Activated CD4-positive, alpha-beta T cell treated with anti-CD3 and anti-CD28 coated beads, Interleukin-2, amount 10 ng/mL, durations not matched to agents 7 days and 5 days (primary cell): ENCODE measurements at regions not wholly inside any gene's neighbourhood (a gene's known extent, or its start where the extent isn't known, plus 50 kb on each side); places are given as distances from the start of the nearest gene placed in this dataset.

Experiments used
- CTCF ChIA-PET: fragments of 350-600 bp; sonication (Branson Sonifier 250); formaldehyde crosslinking; loops from one replicate; lab custom pipeline; 2021; ENCODE audit warnings: antibody characterized with exemption; lab: Charles Lee
- POLR2A ChIA-PET: fragments of 350-600 bp; sonication (Branson Sonifier 250); formaldehyde crosslinking; loops from one replicate; lab custom pipeline; 2021; ENCODE audit warnings: antibody characterized with exemption; lab: Charles Lee
- DNase-seq: peaks from one replicate; pipeline ENCODE4 v3.0.0-alpha.2; 2020
- H3K27ac Mint-ChIP-seq: one replicate; pipeline ENCODE4 v1.8.0; 2021; ENCODE audit warnings: mild to moderate bottlenecking, moderate library complexity, mixed read lengths
- H3K27me3 Mint-ChIP-seq: one replicate; pipeline ENCODE4 v1.8.0; 2021; ENCODE audit warnings: mixed read lengths
- H3K36me3 Mint-ChIP-seq: one replicate; pipeline ENCODE4 v1.8.0; 2021; ENCODE audit warnings: low read depth, mixed read lengths
- H3K4me1 Mint-ChIP-seq: one replicate; pipeline ENCODE4 v1.8.0; 2021; ENCODE audit warnings: mixed read lengths
- H3K4me3 Mint-ChIP-seq: one replicate; pipeline ENCODE4 v1.8.0; 2021; ENCODE audit warnings: mild to moderate bottlenecking, moderate library complexity, mixed read lengths
- H3K9me3 Mint-ChIP-seq: one replicate; pipeline ENCODE4 v1.8.0; 2021; ENCODE audit warnings: mixed read lengths

- H3K4me1 Mint-ChIP-seq = peaks cover 17% of the 10 kb centered on the region
- DNase-seq = no peak
- ChIA-PET POLR2A (no interaction called here), CTCF (interaction anchor here (1.0 kb wide), 2 partner anchors 10 to 12 kb away, joined by 3 to 4 read pairs; no protein-coding TSS in a partner anchor)
- no peak overlapping the region for H3K27ac Mint-ChIP-seq
- no peaks in the 10 kb centered on the region for H3K36me3 Mint-ChIP-seq
- peaks cover 43% of the 10 kb centered on the region for H3K27me3 Mint-ChIP-seq
- H3K4me3 Mint-ChIP-seq = no peak overlapping the region
- no peaks in the 10 kb centered on the region for H3K9me3 Mint-ChIP-seq
Observed at GRCh38 chr15:95280711-95281110, 1049.3 kb downstream of the MCTP2 start.

- ChIA-PET POLR2A (no interaction called here), CTCF (interaction anchor here (1.0 kb wide), 1 partner anchor 11 kb away, joined by 4 read pairs; no protein-coding TSS in a partner anchor)
- Mint-ChIP-seq H3K9me3 (no peaks in the 10 kb centered on the region), H3K36me3 (no peaks in the 10 kb centered on the region), H3K4me1 (peaks cover 24% of the 10 kb centered on the region), H3K4me3 (no peak overlapping the region), H3K27me3 (peaks cover 47% of the 10 kb centered on the region), H3K27ac (no peak overlapping the region)
- no peak for DNase-seq
Observed at GRCh38 chr15:95281470-95281869, 1049.0 kb upstream of the NR2F2 start.

- H3K27ac Mint-ChIP-seq = peak overlapping the region; percentile 33
- peaks cover 51% of the 10 kb centered on the region for H3K27me3 Mint-ChIP-seq
- CTCF ChIA-PET = no interaction called here
Observed at GRCh38 chr15:95284492-95284891, 1046.0 kb upstream of the NR2F2 start.

GRCh38 chr15:95284933-95285421 lies 1045.5 kb upstream of the NR2F2 start:
- Mint-ChIP-seq H3K4me1 (peaks cover 28% of the 10 kb centered on the region), H3K27me3 (peaks cover 55% of the 10 kb centered on the region), H3K4me3 (no peak overlapping the region), H3K36me3 (no peaks in the 10 kb centered on the region), H3K27ac (peak overlapping the region; percentile 33), H3K9me3 (no peaks in the 10 kb centered on the region)
- ChIA-PET POLR2A (no interaction called here), CTCF (interaction anchor here (1.2 kb wide), 1 partner anchor 18 kb away, joined by 3 read pairs; no protein-coding TSS in a partner anchor)
- DNase-seq = peak; percentile 57

More at GRCh38 chr15:95284492-95284891, 1046.0 kb upstream of the NR2F2 start:
- no peak for DNase-seq
- Mint-ChIP-seq H3K36me3 (no peaks in the 10 kb centered on the region), H3K4me1 (peaks cover 28% of the 10 kb centered on the region), H3K9me3 (no peaks in the 10 kb centered on the region), H3K4me3 (no peak overlapping the region)
- POLR2A ChIA-PET = no interaction called here

GRCh38 chr15:95286352-95286880 lies 1044.1 kb upstream of the NR2F2 start:
- Mint-ChIP-seq H3K9me3 (no peaks in the 10 kb centered on the region), H3K27me3 (peaks cover 55% of the 10 kb centered on the region), H3K36me3 (no peaks in the 10 kb centered on the region), H3K4me3 (no peak overlapping the region), H3K27ac (no peak overlapping the region), H3K4me1 (peaks cover 28% of the 10 kb centered on the region)
- no peak for DNase-seq
- ChIA-PET CTCF (interaction anchor here (1.2 kb wide), 1 partner anchor 20 kb away, joined by 3 read pairs; no protein-coding TSS in a partner anchor), POLR2A (no interaction called here)

- Mint-ChIP-seq H3K27me3 (peaks cover 55% of the 10 kb centered on the region), H3K27ac (no peak overlapping the region), H3K9me3 (no peaks in the 10 kb centered on the region), H3K4me3 (no peak overlapping the region), H3K36me3 (no peaks in the 10 kb centered on the region), H3K4me1 (peaks cover 32% of the 10 kb centered on the region)
- no peak for DNase-seq
- POLR2A ChIA-PET = no interaction called here
- CTCF ChIA-PET = interaction anchor here (1.4 kb wide), 1 partner anchor 19 kb away, joined by 3 read pairs; no protein-coding TSS in a partner anchor
Observed at GRCh38 chr15:95287720-95288103, 1042.8 kb upstream of the NR2F2 start.

- Mint-ChIP-seq H3K27me3 (peaks cover 53% of the 10 kb centered on the region), H3K9me3 (no peaks in the 10 kb centered on the region), H3K36me3 (no peaks in the 10 kb centered on the region), H3K4me1 (peaks cover 32% of the 10 kb centered on the region), H3K4me3 (no peak overlapping the region), H3K27ac (no peak overlapping the region)
- CTCF ChIA-PET = interaction anchor here (0.5 to 1.4 kb wide), 2 partner anchors 18 to 49 kb away, joined by 3 read pairs; no protein-coding TSS in a partner anchor
- DNase-seq = no peak
- POLR2A ChIA-PET = no interaction called here
Observed at GRCh38 chr15:95288626-95289025, 1041.9 kb upstream of the NR2F2 start.

GRCh38 chr15:95290176-95290974 lies 1040.1 kb upstream of the NR2F2 start:
- no peaks in the 10 kb centered on the region for H3K36me3 Mint-ChIP-seq
- no peak overlapping the region for H3K27ac Mint-ChIP-seq
- peaks cover 19% of the 10 kb centered on the region for H3K4me1 Mint-ChIP-seq
- no peaks in the 10 kb centered on the region for H3K9me3 Mint-ChIP-seq
- DNase-seq = no peak
- POLR2A ChIA-PET = no interaction called here
- CTCF ChIA-PET = interaction anchor here (0.6 to 1.1 kb wide), 2 partner anchors 10 to 749 kb away, joined by 3 read pairs; no protein-coding TSS in a partner anchor
- H3K4me3 Mint-ChIP-seq = no peak overlapping the region
- H3K27me3 Mint-ChIP-seq = peaks cover 63% of the 10 kb centered on the region

GRCh38 chr15:95291898-95292472 lies 1038.5 kb upstream of the NR2F2 start:
- DNase-seq = peak; percentile 24
- Mint-ChIP-seq H3K9me3 (no peaks in the 10 kb centered on the region), H3K36me3 (no peaks in the 10 kb centered on the region), H3K27me3 (peaks cover 72% of the 10 kb centered on the region), H3K27ac (no peak overlapping the region), H3K4me3 (no peak overlapping the region), H3K4me1 (peaks cover 4% of the 10 kb centered on the region)
- ChIA-PET POLR2A (no interaction called here), CTCF (interaction anchor here (1.3 kb wide), 1 partner anchor 11 kb away, joined by 4 read pairs; no protein-coding TSS in a partner anchor)

- no peaks in the 10 kb centered on the region for H3K36me3 Mint-ChIP-seq
- POLR2A ChIA-PET = no interaction called here
- no peak overlapping the region for H3K27ac Mint-ChIP-seq
- no peaks in the 10 kb centered on the region for H3K9me3 Mint-ChIP-seq
- peaks cover 6% of the 10 kb centered on the region for H3K4me1 Mint-ChIP-seq
- H3K4me3 Mint-ChIP-seq = no peak overlapping the region
- CTCF ChIA-PET = interaction anchor here (1.3 kb wide), 1 partner anchor 12 kb away, joined by 4 read pairs; no protein-coding TSS in a partner anchor
- peaks cover 79% of the 10 kb centered on the region for H3K27me3 Mint-ChIP-seq
- no peak for DNase-seq
Observed at GRCh38 chr15:95292785-95293450, 1037.6 kb upstream of the NR2F2 start.

GRCh38 chr15:95293456-95294031 lies 1037.0 kb upstream of the NR2F2 start:
- POLR2A ChIA-PET = no interaction called here
- Mint-ChIP-seq H3K9me3 (no peaks in the 10 kb centered on the region), H3K27me3 (peaks cover 75% of the 10 kb centered on the region), H3K36me3 (no peaks in the 10 kb centered on the region), H3K4me1 (peaks cover 11% of the 10 kb centered on the region), H3K27ac (no peak overlapping the region), H3K4me3 (no peak overlapping the region)
- CTCF ChIA-PET = no interaction called here
- no peak for DNase-seq

- Mint-ChIP-seq H3K9me3 (no peaks in the 10 kb centered on the region), H3K4me1 (peaks cover 16% of the 10 kb centered on the region), H3K27ac (no peak overlapping the region), H3K4me3 (no peak overlapping the region), H3K36me3 (no peaks in the 10 kb centered on the region), H3K27me3 (peaks cover 59% of the 10 kb centered on the region)
- ChIA-PET POLR2A (no interaction called here), CTCF (no interaction called here)
- DNase-seq = no peak
Observed at GRCh38 chr15:95295363-95295762, 1035.1 kb upstream of the NR2F2 start.
